Natural killer cell treated with Interleukin-12 subunit alpha and Interleukin-12 subunit beta and Interleukin-15 and Interleukin-18, amount 100 ng/mL, for 72 hours (primary cell): ENCODE measurements at regions not wholly inside any gene's neighbourhood (a gene's known extent, or its start where the extent isn't known, plus 50 kb on each side); places are given as distances from the start of the nearest gene placed in this dataset.
A peak's percentile ranks its signal among the peaks of the same experiment; 100 is the strongest.

ENCODE experiments used
- ATAC-seq, 2 donors: fragments of 150-1000 bp; cut with Tn5 transposase in 1 of 2; sonication (Bioruptor Pico), chemical (Tn5 transposase) in 1 of 2; 2 replicates each; pipeline ENCODE4 v1.10.0; 2021
- DNase-seq: peaks from one replicate; pipeline ENCODE4 v3.0.0; 2022; ENCODE audit warnings: low spot score
- H3K27ac Mint-ChIP-seq, 2 donors: 1 replicate in 1 of 2; 2 replicates in 1 of 2; pipeline ENCODE4 v1.8.0; 2022; ENCODE audit warnings: mixed read lengths in 2 of 2, mild to moderate bottlenecking in 1 of 2, moderate library complexity in 1 of 2
- H3K27me3 Mint-ChIP-seq, 2 donors: 1 replicate in 1 of 2; 2 replicates in 1 of 2; pipeline ENCODE4 v1.8.0; 2022; ENCODE audit warnings: mixed read lengths in 2 of 2
- H3K36me3 Mint-ChIP-seq: one replicate; pipeline ENCODE4 v1.8.0; 2022; ENCODE audit warnings: mixed read lengths
- H3K4me1 Mint-ChIP-seq, 2 donors: 1 replicate in 1 of 2; 2 replicates in 1 of 2; pipeline ENCODE4 v1.8.0; 2022; ENCODE audit warnings: low read depth in 2 of 2, mixed read lengths in 2 of 2, mild to moderate bottlenecking in 1 of 2
- H3K4me3 Mint-ChIP-seq: one replicate; pipeline ENCODE4 v1.8.0; 2022; ENCODE audit warnings: mixed read lengths
- H3K9me3 Mint-ChIP-seq: 2 replicates; pipeline ENCODE4 v1.8.0; 2022; ENCODE audit warnings: mixed read lengths

DNA sequence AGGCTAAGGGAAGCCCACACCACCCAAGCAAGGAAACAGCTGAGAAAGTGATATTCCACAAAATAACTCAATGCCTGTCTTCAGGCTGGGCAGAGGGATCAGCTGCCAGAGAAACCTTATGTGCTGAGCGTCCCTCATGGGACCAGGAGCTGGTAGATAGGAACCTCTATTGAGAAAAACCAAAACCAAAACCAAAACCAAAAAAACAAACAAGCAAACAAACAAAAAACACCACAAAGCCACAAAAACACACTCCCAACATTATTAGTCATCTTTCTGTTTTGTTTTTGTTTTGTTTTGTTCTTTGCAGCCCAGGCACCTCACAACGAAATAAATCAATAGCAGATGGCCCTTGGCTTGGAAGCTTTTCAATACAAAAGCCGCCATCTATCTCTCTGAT is 760.8 kb upstream of the CELF2 start:
- H3K9me3 Mint-ChIP-seq: peaks cover 8% of the 10 kb centered on the region
- no peak for ATAC-seq
- H3K4me3 Mint-ChIP-seq: no peak overlapping the region

DNA sequence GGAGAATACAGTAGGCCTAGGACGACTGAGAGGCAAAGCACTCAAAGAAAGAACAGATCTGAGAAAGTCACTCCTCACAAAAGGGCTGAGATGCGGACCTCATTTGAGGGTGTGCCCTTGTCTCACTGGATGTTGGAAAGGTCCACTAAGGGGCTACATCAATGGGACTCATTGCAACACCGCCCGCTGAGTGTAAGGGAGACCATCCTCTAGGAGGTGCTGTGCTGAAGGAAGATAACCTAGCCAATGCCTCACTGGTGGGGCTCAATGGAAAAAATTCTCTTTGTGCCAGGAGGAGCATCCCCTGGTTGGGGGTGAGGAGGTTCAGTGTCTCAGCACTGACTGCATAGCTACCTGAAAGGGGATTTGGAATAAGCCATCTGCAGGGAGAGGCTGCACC is 758.7 kb upstream of the CELF2 start:
- peaks cover 8% of the 10 kb centered on the region for H3K9me3 Mint-ChIP-seq
- ATAC-seq (no peak), DNase-seq (no peak)
- H3K4me3 Mint-ChIP-seq: no peak overlapping the region
- no peaks in the 10 kb centered on the region for H3K27me3 Mint-ChIP-seq
- no peaks in the 10 kb centered on the region for H3K4me1 Mint-ChIP-seq
- H3K27ac Mint-ChIP-seq: no peak overlapping the region
- no peaks in the 10 kb centered on the region for H3K36me3 Mint-ChIP-seq

More for the DNA sequence above, 760.8 kb upstream of the CELF2 start:
- H3K4me1 Mint-ChIP-seq: no peaks in the 10 kb centered on the region
- no peaks in the 10 kb centered on the region for H3K27me3 Mint-ChIP-seq
- no peak for DNase-seq
- no peaks in the 10 kb centered on the region for H3K36me3 Mint-ChIP-seq
- no peak overlapping the region for H3K27ac Mint-ChIP-seq

DNA sequence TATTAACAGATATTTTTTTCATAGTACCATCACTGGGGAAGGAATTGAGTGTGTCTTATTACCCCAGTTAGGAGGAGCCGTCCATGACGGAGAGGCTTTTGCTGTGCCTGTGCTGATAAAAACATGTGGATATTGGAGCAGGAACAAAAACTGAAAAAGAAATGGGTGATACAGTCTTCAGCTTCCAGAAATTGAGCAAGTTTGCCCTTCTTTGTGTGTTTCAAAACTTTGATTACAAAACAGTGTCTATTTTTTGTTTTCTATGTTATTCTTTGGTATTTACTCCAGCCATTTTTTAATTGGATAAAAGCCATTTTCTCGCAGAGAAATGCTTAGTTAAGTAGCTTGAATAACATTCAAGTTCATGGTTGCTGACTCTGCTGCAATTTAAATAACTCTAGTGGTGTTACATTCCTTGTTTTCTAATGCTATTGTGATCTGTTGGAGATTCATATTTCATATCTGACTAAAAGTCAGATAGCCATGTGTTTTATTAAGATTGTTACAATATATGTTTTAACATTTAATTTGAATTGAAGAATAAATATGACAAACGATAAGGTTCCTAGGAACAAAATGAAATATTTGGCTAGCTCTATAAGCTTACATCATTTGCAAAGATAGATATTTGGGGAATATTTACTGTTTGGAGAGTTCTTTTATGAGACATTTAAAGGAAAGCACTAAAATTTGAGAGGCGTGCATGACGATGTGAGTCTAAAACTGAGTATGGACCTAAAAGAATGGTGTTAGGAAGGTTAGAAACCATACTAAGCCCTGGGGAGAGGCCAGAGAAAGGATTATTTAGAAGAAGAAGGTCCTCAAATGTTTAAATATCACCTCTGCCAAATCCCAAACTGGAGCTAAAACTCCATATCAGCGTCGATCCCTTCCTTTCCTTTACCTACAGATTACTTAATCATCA is 747.3 kb upstream of the CELF2 start:
- Mint-ChIP-seq H3K27me3 (peaks cover 0 to 3% of the 10 kb centered on the region in 2 donors), H3K36me3 (no peaks in the 10 kb centered on the region), H3K27ac (no peak overlapping the region), H3K9me3 (no peaks in the 10 kb centered on the region), H3K4me3 (no peak overlapping the region), H3K4me1 (no peaks in the 10 kb centered on the region)
- ATAC-seq: no peak
- DNase-seq: no peak

DNA sequence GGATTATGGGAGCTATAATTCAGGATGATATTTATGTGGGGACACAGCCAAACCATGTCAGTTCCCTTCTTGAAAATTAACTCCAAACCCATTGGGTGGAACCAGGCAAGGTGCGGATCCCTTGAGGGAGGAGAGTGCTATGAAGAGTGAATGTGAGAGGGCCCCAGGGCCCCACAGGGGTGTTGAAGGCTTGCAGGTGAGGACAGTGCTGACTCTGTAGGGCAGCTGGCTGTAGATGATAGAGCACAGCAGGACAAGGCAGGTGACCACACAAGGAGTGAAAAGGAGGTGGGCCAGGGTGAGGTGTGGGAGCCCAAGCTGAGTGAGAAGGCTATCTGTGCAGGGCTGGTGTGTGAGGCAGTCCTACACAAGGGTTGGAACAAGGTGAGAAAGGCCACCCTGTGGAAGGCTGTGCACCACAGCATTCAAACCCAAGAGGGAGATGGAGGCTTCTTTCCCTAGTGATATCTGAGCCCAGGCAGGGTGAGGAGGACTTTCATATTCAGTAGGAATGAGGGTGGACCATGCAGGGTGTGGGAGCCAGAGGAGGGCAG is 746.0 kb upstream of the CELF2 start:
- DNase-seq (no peak), ATAC-seq (peak in 1 of 2 donors; percentile 61)
- Mint-ChIP-seq H3K36me3 (no peaks in the 10 kb centered on the region), H3K9me3 (no peaks in the 10 kb centered on the region), H3K27me3 (peaks cover 0 to 3% of the 10 kb centered on the region in 2 donors), H3K27ac (no peak overlapping the region), H3K4me3 (no peak overlapping the region), H3K4me1 (no peaks in the 10 kb centered on the region)

DNA sequence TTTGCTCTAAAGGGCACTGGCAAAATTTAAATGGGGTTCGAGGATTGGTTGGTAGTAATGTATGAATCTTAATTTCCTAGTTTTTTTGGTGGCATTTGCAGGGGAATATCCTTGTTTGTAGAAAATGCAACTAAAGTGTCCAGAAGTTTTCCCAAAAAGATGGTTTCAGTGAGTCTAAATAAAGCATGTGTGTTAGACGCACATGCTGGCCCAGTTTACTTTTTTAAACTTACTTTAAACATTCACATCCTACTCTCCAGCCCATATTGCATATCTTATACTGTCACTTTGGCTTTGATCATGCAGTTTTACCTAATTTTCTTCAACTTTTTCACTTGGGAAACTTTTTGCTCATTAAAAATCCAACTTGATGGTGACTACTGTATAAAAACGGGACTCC is 744.0 kb upstream of the CELF2 start:
- Mint-ChIP-seq H3K4me1 (no peaks in the 10 kb centered on the region), H3K36me3 (no peaks in the 10 kb centered on the region), H3K4me3 (no peak overlapping the region), H3K27me3 (peaks cover 0 to 3% of the 10 kb centered on the region in 2 donors), H3K9me3 (no peaks in the 10 kb centered on the region), H3K27ac (no peak overlapping the region)
- ATAC-seq (no peak), DNase-seq (no peak)

DNA sequence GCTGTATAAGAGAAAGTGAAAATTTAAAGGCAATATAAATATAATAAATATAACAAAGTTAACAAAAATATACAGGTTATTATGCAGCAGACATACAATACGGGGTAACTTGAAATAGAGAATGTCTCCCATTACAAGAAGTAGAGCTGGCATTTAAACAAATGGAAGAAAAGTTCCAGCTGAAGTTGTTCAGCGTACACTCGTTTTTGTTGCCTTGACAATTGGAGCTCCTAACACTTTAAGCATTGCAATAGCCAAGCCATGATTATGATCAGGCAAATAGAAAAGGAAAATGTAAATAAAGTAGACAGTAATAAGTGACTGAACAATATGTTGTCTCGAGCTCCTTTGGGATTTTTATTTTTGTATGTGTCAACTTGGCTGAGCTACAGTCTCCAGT is 737.8 kb upstream of the CELF2 start:
- H3K27ac Mint-ChIP-seq: no peak overlapping the region
- no peak for DNase-seq
- H3K9me3 Mint-ChIP-seq: peaks cover 4% of the 10 kb centered on the region
- H3K4me3 Mint-ChIP-seq: no peak overlapping the region
- no peak for ATAC-seq
- H3K36me3 Mint-ChIP-seq: no peaks in the 10 kb centered on the region
- H3K4me1 Mint-ChIP-seq: no peaks in the 10 kb centered on the region
- H3K27me3 Mint-ChIP-seq: peaks cover 0 to 1% of the 10 kb centered on the region in 2 donors

- Mint-ChIP-seq H3K4me1 (no peaks in the 10 kb centered on the region), H3K4me3 (no peak overlapping the region), H3K27ac (no peak overlapping the region), H3K9me3 (peaks cover 7% of the 10 kb centered on the region), H3K27me3 (no peaks in the 10 kb centered on the region), H3K36me3 (no peaks in the 10 kb centered on the region)
- DNase-seq (no peak), ATAC-seq (no peak)
These were observed 725.2 kb upstream of the CELF2 start for GRCh38 chr10:10292501-10292900.

DNA sequence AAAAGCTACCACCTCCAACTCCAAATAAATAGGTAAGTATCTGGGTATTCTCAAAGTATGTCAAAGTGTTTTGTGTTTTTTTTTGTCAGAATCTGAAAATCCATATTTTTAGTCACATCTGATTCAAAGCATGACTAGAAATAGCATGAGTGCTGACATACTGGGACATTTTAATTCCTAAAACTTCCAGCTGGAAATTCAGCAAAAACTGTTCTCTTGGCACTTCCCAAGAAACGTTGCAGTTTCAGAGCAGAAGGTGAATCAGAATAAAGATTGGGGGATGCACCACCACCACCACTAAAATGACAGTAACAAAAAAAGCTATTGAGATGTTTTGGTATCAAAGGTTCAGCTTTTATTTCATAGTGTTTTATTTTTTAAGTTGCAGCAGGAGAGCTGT is 724.6 kb upstream of the CELF2 start:
- DNase-seq: no peak
- Mint-ChIP-seq H3K4me3 (no peak overlapping the region), H3K27me3 (no peaks in the 10 kb centered on the region), H3K36me3 (no peaks in the 10 kb centered on the region), H3K9me3 (peaks cover 7% of the 10 kb centered on the region), H3K27ac (no peak overlapping the region), H3K4me1 (no peaks in the 10 kb centered on the region)
- ATAC-seq: no peak

DNA sequence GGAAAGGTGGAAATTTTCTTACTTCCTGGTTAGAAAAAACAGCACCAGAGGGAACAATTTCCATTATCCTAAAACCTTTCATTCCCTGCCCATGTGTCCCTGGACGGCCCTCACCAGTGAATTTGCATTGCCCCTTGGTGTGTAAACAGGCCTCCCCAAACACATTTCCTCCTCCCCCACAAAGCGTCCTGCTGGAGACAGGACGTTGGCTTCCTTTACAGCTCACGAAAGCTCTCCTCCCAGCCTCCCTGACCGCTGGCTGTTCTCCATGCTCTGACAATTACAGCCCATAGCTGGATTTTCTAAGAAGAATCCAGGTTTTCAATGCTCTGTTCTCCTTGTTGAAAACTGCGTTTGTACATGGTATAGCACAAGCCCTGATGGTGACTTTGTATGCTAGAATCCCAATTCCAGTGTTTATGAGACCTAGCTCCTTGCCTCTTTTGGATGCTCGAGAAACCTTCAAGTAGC is 724.2 kb upstream of the CELF2 start:
- DNase-seq (no peak), ATAC-seq (no peak)
- Mint-ChIP-seq H3K4me1 (no peaks in the 10 kb centered on the region), H3K36me3 (no peaks in the 10 kb centered on the region), H3K27ac (no peak overlapping the region), H3K4me3 (no peak overlapping the region), H3K27me3 (no peaks in the 10 kb centered on the region), H3K9me3 (peaks cover 7% of the 10 kb centered on the region)

DNA sequence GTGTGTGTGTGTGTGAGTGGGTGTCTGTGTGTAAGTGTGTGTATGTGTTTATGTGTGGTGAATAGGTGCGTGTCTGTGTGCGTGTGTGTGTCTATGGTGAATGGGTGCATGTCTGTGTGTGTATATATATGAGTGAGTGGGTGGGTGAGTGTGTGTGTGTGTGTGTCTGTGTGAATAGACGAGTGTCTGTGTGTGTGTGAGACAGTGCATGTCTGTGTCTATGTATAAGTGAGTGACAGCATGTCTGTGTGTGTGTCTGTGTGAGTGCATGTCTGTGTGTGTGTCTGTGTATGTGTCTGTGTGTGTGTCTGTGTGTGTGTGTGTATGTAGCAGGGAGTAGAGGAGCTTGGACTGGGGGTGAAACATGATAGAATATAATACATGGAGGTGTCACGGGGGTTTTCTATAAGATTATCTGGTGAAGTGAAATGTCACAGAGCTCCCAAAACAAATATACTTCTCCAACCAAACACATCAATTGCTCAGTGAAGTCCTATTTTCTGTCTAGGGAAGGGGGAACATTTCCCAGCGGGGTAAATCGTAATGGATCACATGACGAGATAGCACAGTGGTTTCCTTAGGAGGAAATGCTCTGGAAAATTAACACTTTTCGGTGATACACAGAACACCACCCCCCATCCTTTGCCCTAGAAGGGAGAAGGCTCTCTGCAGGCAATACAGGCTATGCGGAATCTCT is 723.3 kb upstream of the CELF2 start:
- H3K27me3 Mint-ChIP-seq: no peaks in the 10 kb centered on the region
- ATAC-seq (peak in 1 of 2 donors; percentile 32), DNase-seq (no peak)
- H3K4me1 Mint-ChIP-seq: no peaks in the 10 kb centered on the region
- H3K27ac Mint-ChIP-seq: no peak overlapping the region
- H3K4me3 Mint-ChIP-seq: no peak overlapping the region
- H3K36me3 Mint-ChIP-seq: no peaks in the 10 kb centered on the region
- H3K9me3 Mint-ChIP-seq: peaks cover 3% of the 10 kb centered on the region

- no peak for DNase-seq
- H3K4me1 Mint-ChIP-seq: no peaks in the 10 kb centered on the region
- H3K9me3 Mint-ChIP-seq: peaks cover 3% of the 10 kb centered on the region
- H3K36me3 Mint-ChIP-seq: no peaks in the 10 kb centered on the region
- H3K27me3 Mint-ChIP-seq: no peaks in the 10 kb centered on the region
- H3K27ac Mint-ChIP-seq: no peak overlapping the region
- no peak overlapping the region for H3K4me3 Mint-ChIP-seq
- no peak for ATAC-seq
These were observed 722.7 kb upstream of the CELF2 start for GRCh38 chr10:10294881-10295529.

DNA sequence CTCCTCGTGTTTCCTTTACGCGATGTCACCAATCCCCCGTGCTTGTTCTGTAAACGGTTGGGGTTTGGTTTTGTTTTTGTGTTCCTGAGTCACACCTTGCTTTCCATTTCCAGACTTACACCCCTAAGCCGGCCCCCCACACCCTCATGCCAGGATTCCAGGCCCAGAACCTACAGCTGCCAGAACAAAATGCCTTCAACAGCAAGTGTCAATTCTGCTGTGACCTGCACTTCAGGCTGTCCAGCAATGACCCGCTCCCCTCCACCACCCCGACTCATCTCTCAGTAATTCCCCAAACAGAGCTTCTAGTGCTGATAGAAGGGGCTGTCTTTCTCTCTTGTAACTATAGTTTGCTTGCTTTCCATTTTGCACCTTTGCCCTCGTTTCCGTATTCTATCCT is 722.1 kb upstream of the CELF2 start:
- DNase-seq (no peak), ATAC-seq (no peak)
- Mint-ChIP-seq H3K27ac (no peak overlapping the region), H3K27me3 (no peaks in the 10 kb centered on the region), H3K36me3 (no peaks in the 10 kb centered on the region), H3K9me3 (peaks cover 3% of the 10 kb centered on the region), H3K4me3 (no peak overlapping the region), H3K4me1 (no peaks in the 10 kb centered on the region)

GRCh38 chr10:10302689-10303088 is 715.0 kb upstream of the CELF2 start:
- Mint-ChIP-seq H3K36me3 (no peaks in the 10 kb centered on the region), H3K9me3 (peaks cover 3% of the 10 kb centered on the region), H3K4me1 (no peaks in the 10 kb centered on the region), H3K27ac (no peak overlapping the region), H3K27me3 (no peaks in the 10 kb centered on the region), H3K4me3 (no peak overlapping the region)
- DNase-seq: no peak
- ATAC-seq: no peak

- DNase-seq (no peak), ATAC-seq (no peak)
- H3K4me1 Mint-ChIP-seq: no peaks in the 10 kb centered on the region
- no peaks in the 10 kb centered on the region for H3K27me3 Mint-ChIP-seq
- H3K27ac Mint-ChIP-seq: no peak overlapping the region
- H3K4me3 Mint-ChIP-seq: no peak overlapping the region
- H3K9me3 Mint-ChIP-seq: peaks cover 3% of the 10 kb centered on the region
- no peaks in the 10 kb centered on the region for H3K36me3 Mint-ChIP-seq
These were observed 710.6 kb upstream of the CELF2 start for GRCh38 chr10:10307036-10307435.
